Mesodermal cell (in vitro differentiated cells): ENCODE measurements at regions not wholly inside any gene's neighbourhood (a gene's known extent, or its start where the extent isn't known, plus 50 kb on each side); places are given as distances from the start of the nearest gene placed in this dataset.

ENCODE experiments used
- H3K27ac ChIP-seq: 2 replicates; pipeline ENCODE4 v1.7.0; 2013; ENCODE audit warnings: mild to moderate bottlenecking, low read depth, low read length, moderate library complexity; ENCODE audit not compliant: severe bottlenecking
- H3K36me3 ChIP-seq: 2 replicates; pipeline ENCODE4 v1.7.1; 2013; ENCODE audit warnings: mild to moderate bottlenecking, low read length, moderate library complexity; ENCODE audit not compliant: control insufficient read depth, insufficient read depth
- H3K4me1 ChIP-seq: one replicate; pipeline ENCODE4 v1.7.1; 2013; ENCODE audit warnings: mild to moderate bottlenecking, low read length; ENCODE audit not compliant: insufficient read depth, control insufficient read depth, poor library complexity, severe bottlenecking
- H3K4me3 ChIP-seq: 2 replicates; pipeline ENCODE4 v1.7.0; 2013; ENCODE audit warnings: low read length, control low read depth, mild to moderate bottlenecking; ENCODE audit not compliant: insufficient read depth, poor library complexity, severe bottlenecking; ENCODE audit errors: extremely low read depth
- H3K9me3 ChIP-seq: 2 replicates; pipeline ENCODE4 v1.7.1; 2013; ENCODE audit warnings: mild to moderate bottlenecking, low read length, moderate library complexity; ENCODE audit not compliant: control insufficient read depth
- WGBS, 2 experiments: methylation state at CpG; one replicate each; pipeline ENCODE4 v1.1.5; 2013; ENCODE audit warnings: missing lambda C conversion rate in 2 of 2; ENCODE audit not compliant: insufficient coverage in 2 of 2; 5-methylcytosine and 5-hydroxymethylcytosine counted together

DNA sequence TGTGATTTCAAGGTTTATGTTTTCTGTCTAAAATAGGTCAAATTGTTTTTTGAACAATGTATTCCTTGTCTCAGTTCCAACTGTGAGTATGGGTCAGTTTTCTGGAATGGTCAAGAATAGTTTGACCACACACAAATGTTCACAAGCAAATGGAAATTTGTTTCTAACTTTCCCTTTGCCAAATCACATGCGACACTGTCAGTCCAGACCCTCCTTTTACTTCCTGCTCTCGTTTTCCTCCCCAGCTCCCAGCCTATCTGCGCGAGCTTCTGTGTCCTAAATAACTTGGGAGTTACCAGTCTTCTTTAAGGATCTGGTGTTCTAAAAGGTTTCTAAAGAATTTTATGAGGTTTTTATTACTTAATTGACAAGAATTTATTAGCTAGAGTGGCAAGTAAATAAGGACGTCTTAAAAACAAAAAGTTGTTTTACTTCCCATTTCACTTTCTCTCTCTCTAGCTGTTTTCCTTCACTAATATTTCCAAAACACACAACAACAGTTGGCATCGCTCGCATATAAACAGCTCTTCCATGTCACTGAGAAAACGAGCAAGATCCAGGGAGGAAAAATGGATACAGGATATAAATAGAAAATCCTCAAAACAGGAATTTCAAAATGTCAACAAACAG lies 266.1 kb upstream of the KLF6 start:
- no peaks in the 10 kb centered on the region for H3K9me3 ChIP-seq
- no peaks in the 10 kb centered on the region for H3K4me1 ChIP-seq
- H3K27ac ChIP-seq: no peak overlapping the region
- no peaks in the 10 kb centered on the region for H3K36me3 ChIP-seq
- 79 to 100% methylated on average over 1 to 4 of the region's 8 CpGs for WGBS, 2 experiments
- H3K4me3 ChIP-seq: no peak overlapping the region

DNA sequence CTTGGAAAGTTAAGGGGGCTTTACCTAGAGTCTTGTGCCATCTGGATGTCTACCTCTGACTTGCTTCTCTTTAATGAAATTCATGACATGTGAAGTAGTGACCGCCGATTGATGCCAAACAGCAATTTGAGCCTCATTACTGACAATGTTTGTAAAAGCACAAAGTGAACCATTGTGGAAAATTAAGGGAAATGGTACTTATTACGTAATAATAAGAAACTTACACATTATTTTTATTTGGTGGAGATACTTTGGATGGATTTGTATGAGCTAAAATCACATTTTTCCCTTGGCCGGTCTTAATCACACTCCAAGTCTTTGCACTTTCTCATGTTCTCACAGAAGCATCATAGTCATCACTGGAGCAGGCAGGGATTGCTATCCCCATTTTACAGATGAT lies 265.1 kb upstream of the KLF6 start:
- Histone ChIP-seq H3K27ac (no peak overlapping the region), H3K4me1 (no peaks in the 10 kb centered on the region), H3K4me3 (no peak overlapping the region), H3K36me3 (no peaks in the 10 kb centered on the region), H3K9me3 (no peaks in the 10 kb centered on the region)
- 94% methylated on average over 2 of the region's 4 CpGs; no CpG with 5 or more reads in 1 of the 2 experiments for WGBS, 2 experiments

DNA sequence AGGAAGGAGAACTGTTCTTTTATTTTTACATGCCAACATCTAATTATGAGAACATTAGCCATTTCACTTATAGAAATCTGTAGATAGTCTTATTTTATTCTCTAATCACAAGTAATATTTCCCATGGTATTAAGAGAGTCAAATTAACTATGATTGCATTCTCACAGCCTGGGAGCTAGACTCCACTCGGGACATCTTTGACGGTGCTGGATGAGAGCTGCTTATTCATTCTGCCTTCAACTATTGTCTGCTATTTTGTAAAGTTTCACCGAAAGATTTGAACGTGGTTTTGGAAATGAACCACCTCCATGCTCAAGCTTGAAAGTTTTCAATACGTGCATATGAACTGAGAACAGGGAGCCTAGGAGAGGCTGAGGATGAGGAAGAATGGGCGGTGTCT lies 264.3 kb upstream of the KLF6 start:
- H3K4me1 ChIP-seq: no peaks in the 10 kb centered on the region
- 84 to 92% methylated on average over 4 to 5 of the region's 6 CpGs for WGBS, 2 experiments
- H3K27ac ChIP-seq: no peak overlapping the region
- H3K4me3 ChIP-seq: no peak overlapping the region
- H3K9me3 ChIP-seq: no peaks in the 10 kb centered on the region
- no peaks in the 10 kb centered on the region for H3K36me3 ChIP-seq

DNA sequence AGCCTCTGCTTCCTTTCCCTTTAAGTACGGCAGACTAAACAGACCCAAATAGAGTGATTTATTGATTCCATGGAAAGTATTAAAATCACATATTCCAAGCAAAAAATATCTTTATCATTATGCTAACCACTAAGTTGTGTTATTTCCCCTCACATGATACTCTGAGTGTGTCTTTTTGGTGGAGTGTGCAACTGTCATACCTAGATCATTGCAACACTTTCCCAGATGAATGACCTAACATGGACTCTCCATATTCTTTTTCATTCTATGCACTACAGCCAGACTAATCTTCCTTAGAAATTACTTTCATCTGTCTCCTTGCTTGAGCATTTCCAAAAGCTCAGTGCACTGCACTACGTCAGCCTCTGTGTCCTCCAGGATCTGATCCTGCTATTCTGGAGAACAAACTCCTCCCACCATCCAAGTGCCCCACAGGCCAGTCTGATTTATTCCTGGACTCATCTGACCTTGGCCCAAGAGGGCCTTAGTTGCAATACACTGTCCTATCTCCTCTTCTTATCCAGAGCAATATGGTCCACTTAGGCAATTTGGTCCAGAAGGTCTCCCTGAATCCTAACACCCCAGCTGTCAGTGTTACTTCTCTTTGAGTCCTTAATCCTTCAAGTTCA lies 263.3 kb upstream of the KLF6 start:
- Histone ChIP-seq H3K36me3 (no peaks in the 10 kb centered on the region), H3K4me1 (no peaks in the 10 kb centered on the region), H3K4me3 (no peak overlapping the region), H3K27ac (no peak overlapping the region), H3K9me3 (no peaks in the 10 kb centered on the region)
- WGBS, 2 experiments: no CpG with 5 or more reads among the region's 2 CpGs

DNA sequence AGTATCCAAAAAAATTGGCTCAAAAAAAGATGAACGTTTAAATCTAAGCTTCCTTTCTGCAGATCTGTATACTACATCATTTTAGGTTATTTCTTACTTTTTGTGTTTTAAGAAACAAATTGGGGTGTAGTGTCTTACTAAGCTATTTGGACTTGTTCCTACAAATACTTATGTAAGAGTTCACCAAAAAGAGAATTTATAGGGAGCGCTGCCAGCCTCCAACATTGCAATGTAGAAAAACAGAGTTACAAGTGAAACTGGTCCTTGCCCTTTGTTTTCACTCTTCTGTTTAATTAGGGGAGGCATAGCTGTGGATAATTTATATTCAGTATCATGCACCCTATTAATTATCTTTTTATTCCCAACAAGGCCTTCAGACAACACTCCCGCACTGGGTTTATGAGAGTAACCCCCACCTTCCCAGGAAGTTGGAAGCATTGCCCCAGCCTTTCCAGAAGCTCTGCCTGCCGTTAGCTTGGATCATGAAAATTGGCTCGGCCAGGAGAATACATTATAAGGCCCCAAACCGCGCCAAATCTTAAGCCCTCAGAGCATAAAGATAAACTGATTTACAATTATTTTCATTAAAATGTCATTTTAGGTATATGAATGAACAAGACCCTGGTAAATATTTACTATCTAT lies 261.8 kb upstream of the KLF6 start:
- Histone ChIP-seq H3K27ac (no peak overlapping the region), H3K9me3 (peaks cover 7% of the 10 kb centered on the region), H3K36me3 (no peaks in the 10 kb centered on the region), H3K4me1 (no peaks in the 10 kb centered on the region), H3K4me3 (no peak overlapping the region)
- WGBS, 2 experiments: 95 to 100% methylated on average over 1 to 3 of the region's 7 CpGs

DNA sequence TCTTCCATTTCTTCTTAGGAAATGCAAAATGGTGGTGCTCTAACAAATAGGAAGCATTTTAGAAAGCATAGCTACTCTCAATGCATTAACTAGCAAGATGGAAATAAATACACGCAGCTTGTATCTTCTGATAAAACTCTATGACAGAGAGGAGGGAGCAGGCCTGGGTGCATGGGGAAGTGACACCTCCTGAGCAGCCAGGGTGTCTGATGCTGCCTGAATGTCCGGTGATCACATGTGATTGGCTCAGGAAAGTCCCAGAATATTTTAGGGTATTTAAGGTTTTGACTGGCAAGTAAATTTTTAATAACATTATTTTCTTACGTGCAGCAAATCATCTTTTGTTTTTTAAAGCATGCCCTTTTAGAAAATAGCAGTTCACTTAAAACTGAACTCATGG lies 261.0 kb upstream of the KLF6 start:
- Histone ChIP-seq H3K4me1 (no peaks in the 10 kb centered on the region), H3K9me3 (peaks cover 13% of the 10 kb centered on the region), H3K4me3 (no peak overlapping the region), H3K27ac (no peak overlapping the region), H3K36me3 (no peaks in the 10 kb centered on the region)
- WGBS, 2 experiments: 100% methylated on average over 1 to 3 of the region's 3 CpGs

DNA sequence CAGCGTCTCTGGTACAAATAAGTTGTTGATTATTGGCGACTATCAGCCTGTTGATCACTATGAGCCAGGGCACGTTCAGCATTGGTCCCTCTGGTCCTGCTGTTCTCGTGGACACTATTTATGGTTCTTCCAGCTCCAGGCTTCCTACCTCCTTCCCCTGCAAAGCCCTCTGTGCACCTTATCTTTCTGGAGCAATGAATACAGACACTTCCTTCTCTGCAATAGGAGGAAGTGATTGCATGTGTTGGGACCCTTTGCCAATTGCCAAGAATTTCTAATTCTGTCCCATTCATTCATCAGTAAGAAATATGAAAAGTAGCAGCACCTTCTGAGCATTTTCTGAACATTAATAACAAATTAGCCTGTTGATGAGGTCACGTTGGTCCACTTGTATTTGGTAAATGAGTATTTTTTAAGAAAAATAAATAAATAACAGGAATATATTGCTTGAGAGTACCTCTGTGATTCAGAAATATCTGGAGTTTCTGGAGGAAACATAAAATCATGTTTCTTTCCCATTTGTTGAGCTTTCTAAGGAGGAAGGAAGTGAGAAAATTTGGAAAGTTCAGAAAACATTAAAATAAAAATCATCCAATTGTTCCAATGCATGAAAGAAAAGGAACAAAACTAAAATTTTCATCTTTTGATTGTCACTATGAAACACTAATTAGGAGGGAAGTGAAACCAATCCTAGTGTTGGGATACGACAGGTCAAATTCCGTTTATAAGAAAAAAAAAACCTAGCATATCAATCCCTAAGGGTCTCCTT lies 259.1 kb upstream of the KLF6 start:
- H3K9me3 ChIP-seq: peaks cover 13% of the 10 kb centered on the region
- H3K27ac ChIP-seq: no peak overlapping the region
- no peaks in the 10 kb centered on the region for H3K4me1 ChIP-seq
- H3K36me3 ChIP-seq: no peaks in the 10 kb centered on the region
- no peak overlapping the region for H3K4me3 ChIP-seq
- WGBS, 2 experiments: 90 to 95% methylated on average over 3 to 5 of the region's 7 CpGs

DNA sequence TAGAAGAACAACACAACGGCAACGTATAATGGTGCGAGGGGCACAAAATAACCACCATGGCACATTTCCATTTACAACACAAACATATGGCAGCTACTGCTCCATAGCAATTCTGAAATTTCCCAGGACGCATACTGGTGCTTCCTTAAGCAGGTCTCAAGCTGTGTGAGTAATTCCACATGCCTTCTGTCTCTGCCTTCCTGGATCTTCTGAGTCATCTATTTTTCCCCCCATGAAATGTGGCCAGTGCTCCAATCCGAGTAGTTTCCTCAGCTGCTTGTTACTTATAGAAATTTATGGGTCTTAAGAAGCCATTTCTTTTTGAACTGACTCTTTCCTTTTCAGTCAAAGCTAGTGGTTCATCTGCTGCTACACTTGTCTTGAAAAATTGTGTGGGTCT lies 256.6 kb upstream of the KLF6 start:
- 91 to 94% methylated on average over 3 to 4 of the region's 5 CpGs for WGBS, 2 experiments
- no peaks in the 10 kb centered on the region for H3K36me3 ChIP-seq
- H3K27ac ChIP-seq: no peak overlapping the region
- H3K9me3 ChIP-seq: peaks cover 13% of the 10 kb centered on the region
- no peaks in the 10 kb centered on the region for H3K4me1 ChIP-seq
- no peak overlapping the region for H3K4me3 ChIP-seq

DNA sequence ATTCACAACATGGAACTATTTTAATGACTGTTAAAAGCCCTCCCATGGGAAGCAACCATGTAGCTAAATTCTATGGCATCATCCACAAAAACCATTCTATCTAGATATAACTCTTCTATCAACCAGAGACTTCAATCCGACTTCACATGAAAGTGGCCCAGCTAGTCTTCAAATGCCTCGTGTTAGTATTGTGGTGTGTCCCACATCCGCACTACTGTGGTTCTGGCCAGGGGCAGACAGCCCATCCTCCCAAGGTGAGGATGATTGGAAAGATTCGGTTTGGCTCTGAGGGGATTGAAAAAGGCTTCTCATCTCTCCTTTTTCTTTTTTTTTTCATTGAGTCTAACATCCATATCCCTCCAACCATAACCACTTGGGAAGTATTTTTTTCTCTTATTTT lies 253.0 kb upstream of the KLF6 start:
- no peak overlapping the region for H3K4me3 ChIP-seq
- H3K27ac ChIP-seq: no peak overlapping the region
- H3K4me1 ChIP-seq: no peaks in the 10 kb centered on the region
- H3K36me3 ChIP-seq: no peaks in the 10 kb centered on the region
- 96% methylated on average over 3 of the region's 4 CpGs; no CpG with 5 or more reads in 1 of the 2 experiments for WGBS, 2 experiments
- peaks cover 13% of the 10 kb centered on the region for H3K9me3 ChIP-seq

DNA sequence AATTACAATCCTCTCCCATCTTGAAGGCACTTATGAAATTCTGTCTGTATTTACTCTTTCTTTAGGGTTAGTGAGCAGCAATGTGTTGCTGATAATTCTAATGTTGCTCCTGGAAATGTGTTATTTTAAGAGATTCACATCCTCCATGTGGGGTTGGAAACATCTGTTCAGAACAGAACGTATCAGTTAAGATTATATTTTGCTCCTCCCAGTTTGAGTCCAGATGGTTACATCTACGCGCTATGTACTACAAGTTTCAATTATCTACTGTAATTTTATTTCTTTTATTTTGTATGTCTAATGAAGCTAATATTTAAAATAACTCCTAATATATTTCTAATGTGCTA lies 250.6 kb upstream of the KLF6 start:
- Histone ChIP-seq H3K4me1 (no peaks in the 10 kb centered on the region), H3K27ac (no peak overlapping the region), H3K36me3 (no peaks in the 10 kb centered on the region), H3K4me3 (no peak overlapping the region), H3K9me3 (no peaks in the 10 kb centered on the region)
- 67% methylated on average over 1 of the region's 3 CpGs; no CpG with 5 or more reads in 1 of the 2 experiments for WGBS, 2 experiments
